ENCODE measurements at regions not wholly inside any gene's neighbourhood (a gene's known extent, or its start where the extent isn't known, plus 50 kb on each side); places are given as distances from the start of the nearest gene placed in this dataset.

- H3K27me3 ChIP-seq (ENCODE audit: insufficient read depth, poor library complexity, severe bottlenecking): no peaks in the 10 kb centered on the region
- no peak for TF ChIP-seq GABPA (IDR thresholded peaks at IDR 0.05; ENCODE audit: low read depth)
- no peak for TF ChIP-seq CTCF (IDR thresholded peaks at IDR 0.05; ENCODE audit: insufficient read depth, low read length)
- TF ChIP-seq POLR2AphosphoS5 (IDR thresholded peaks at IDR 0.05; ENCODE audit: low read depth): no peak
- no peak for TF ChIP-seq REST (IDR thresholded peaks at IDR 0.05; ENCODE audit: insufficient replicate concordance, low read depth)
- TF ChIP-seq SPI1 (IDR thresholded peaks at IDR 0.05; ENCODE audit: borderline replicate concordance, low read depth): no peak
- DNase-seq (ENCODE audit: low read depth in 1 of 2, low spot score in 1 of 2): no peak
- no peak overlapping the region for H3K4me3 ChIP-seq (replicated peaks; ENCODE audit: insufficient read depth, low read length)
- no peak overlapping the region for H3K27ac ChIP-seq (replicated peaks)
These were observed 513.7 kb upstream of the SULF2 start for GRCh38 chr20:48298851-48299484.

- H3K4me3 ChIP-seq (replicated peaks; ENCODE audit: insufficient read depth, low read length): no peak overlapping the region
- H3K27me3 ChIP-seq (ENCODE audit: insufficient read depth, poor library complexity, severe bottlenecking): no peaks in the 10 kb centered on the region
- H3K27ac ChIP-seq (replicated peaks): no peak overlapping the region
- TF ChIP-seq REST (IDR thresholded peaks at IDR 0.05; ENCODE audit: insufficient replicate concordance, low read depth) (no peak), CTCF (IDR thresholded peaks at IDR 0.05; ENCODE audit: insufficient read depth, low read length) (no peak), POLR2AphosphoS5 (IDR thresholded peaks at IDR 0.05; ENCODE audit: low read depth) (no peak), GABPA (IDR thresholded peaks at IDR 0.05; ENCODE audit: low read depth) (no peak), SPI1 (IDR thresholded peaks at IDR 0.05; ENCODE audit: borderline replicate concordance, low read depth) (no peak)
- DNase-seq (ENCODE audit: low read depth in 1 of 2, low spot score in 1 of 2): no peak
These were observed 513.2 kb upstream of the SULF2 start for GRCh38 chr20:48298433-48298832.

GRCh38 chr20:48295966-48296421, 510.7 kb upstream of the SULF2 start:
- TF ChIP-seq REST (IDR thresholded peaks at IDR 0.05; ENCODE audit: insufficient replicate concordance, low read depth): no peak
- TF ChIP-seq CTCF (IDR thresholded peaks at IDR 0.05; ENCODE audit: insufficient read depth, low read length): no peak
- no peak for TF ChIP-seq SPI1 (IDR thresholded peaks at IDR 0.05; ENCODE audit: borderline replicate concordance, low read depth)
- no peak for TF ChIP-seq GABPA (IDR thresholded peaks at IDR 0.05; ENCODE audit: low read depth)
- TF ChIP-seq POLR2AphosphoS5 (IDR thresholded peaks at IDR 0.05; ENCODE audit: low read depth): no peak
- no peak for DNase-seq (ENCODE audit: low read depth in 1 of 2, low spot score in 1 of 2)
- H3K27ac ChIP-seq (replicated peaks): no peak overlapping the region
- peaks cover 4% of the 10 kb centered on the region for H3K27me3 ChIP-seq (ENCODE audit: insufficient read depth, poor library complexity, severe bottlenecking)
- no peak overlapping the region for H3K4me3 ChIP-seq (replicated peaks; ENCODE audit: insufficient read depth, low read length)
